DMS79 treated with DMSO at 0.1 percent for 48 hours (cell line): ENCODE measurements at regions not wholly inside any gene's neighbourhood (a gene's known extent, or its start where the extent isn't known, plus 50 kb on each side); places are given as distances from the start of the nearest gene placed in this dataset.
"Not testable (repeated sequence)": the region's sequence is repeated elsewhere in the genome, so short reads cannot be mapped to it uniquely, and the experiment has no call there.

Source experiments
- DNase-seq: peaks from one replicate; lab custom pipeline; 2025; lab: John Stamatoyannopoulos, UW

GRCh38 chr18:40249390-40250080 is 1705.5 kb upstream of the PIK3C3 start:
- DNase-seq, result no peak

- DNase-seq, result not testable (repeated sequence)
These were observed 1709.4 kb upstream of the PIK3C3 start for GRCh38 chr18:40245612-40246011.

- no peak for DNase-seq
These were observed 1711.4 kb upstream of the PIK3C3 start for GRCh38 chr18:40243607-40244006.

- DNase-seq, result no peak
These were observed 1719.2 kb upstream of the PIK3C3 start for GRCh38 chr18:40235836-40236235.

GRCh38 chr18:40235323-40235722 is 1719.7 kb upstream of the PIK3C3 start:
- no peak for DNase-seq

GRCh38 chr18:40233931-40234616 is 1721.0 kb upstream of the PIK3C3 start:
- DNase-seq, result no peak

GRCh38 chr18:40222776-40223175 is 1732.3 kb upstream of the PIK3C3 start:
- DNase-seq, result no peak

- DNase-seq, result no peak
These were observed 1738.2 kb upstream of the PIK3C3 start for GRCh38 chr18:40216856-40217255.

GRCh38 chr18:40215979-40216378 is 1739.1 kb upstream of the PIK3C3 start:
- no peak for DNase-seq

- DNase-seq, result no peak
These were observed 1744.3 kb upstream of the PIK3C3 start for GRCh38 chr18:40210696-40211095.

- DNase-seq, result no peak
These were observed 1746.1 kb upstream of the PIK3C3 start for GRCh38 chr18:40208958-40209357.

- no peak for DNase-seq
These were observed 1757.3 kb upstream of the PIK3C3 start for GRCh38 chr18:40197711-40198110.

- no peak for DNase-seq
These were observed 1768.4 kb upstream of the PIK3C3 start for GRCh38 chr18:40186677-40187076.

- DNase-seq, result no peak
These were observed 1775.1 kb upstream of the PIK3C3 start for GRCh38 chr18:40179729-40180461.

- DNase-seq, result no peak
These were observed 1787.0 kb upstream of the PIK3C3 start for GRCh38 chr18:40168026-40168425.

GRCh38 chr18:40163254-40163653 is 1791.8 kb upstream of the PIK3C3 start:
- no peak for DNase-seq

GRCh38 chr18:40160361-40160760 is 1794.7 kb upstream of the PIK3C3 start:
- DNase-seq, result no peak

- peak; percentile 37 for DNase-seq
These were observed 1795.7 kb upstream of the PIK3C3 start for GRCh38 chr18:40159141-40160017.

GRCh38 chr18:40157120-40157519 is 1797.9 kb upstream of the PIK3C3 start:
- no peak for DNase-seq

- no peak for DNase-seq
These were observed 1802.2 kb upstream of the PIK3C3 start for GRCh38 chr18:40152859-40153258.

- no peak for DNase-seq
These were observed 1806.1 kb upstream of the PIK3C3 start for GRCh38 chr18:40148960-40149359.

- no peak for DNase-seq
These were observed 1821.8 kb upstream of the PIK3C3 start for GRCh38 chr18:40133253-40133652.
